ENCODE measurements at regions not wholly inside any gene's neighbourhood (a gene's known extent, or its start where the extent isn't known, plus 50 kb on each side); places are given as distances from the start of the nearest gene placed in this dataset.

DNA sequence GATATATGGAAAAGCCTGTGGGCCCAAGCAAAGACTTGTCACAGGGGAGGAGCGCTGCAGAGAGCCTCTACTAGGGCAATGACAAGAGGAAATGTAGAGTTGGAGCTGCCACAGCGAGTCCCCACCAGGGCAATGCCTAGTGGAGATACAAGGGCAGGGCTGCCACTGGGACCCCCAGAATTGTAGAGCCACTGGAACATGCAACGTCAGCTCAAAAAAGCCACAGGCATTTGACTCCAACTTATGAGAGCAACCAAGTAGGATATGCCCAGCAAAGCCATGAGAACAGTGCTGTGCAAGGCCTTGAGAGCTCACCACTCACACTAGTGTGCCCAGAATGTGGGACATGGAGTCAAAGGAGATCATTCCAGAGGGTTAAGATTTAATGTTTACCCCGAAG is 63.7 kb upstream of the CAMK1G start:
- no peak for TF ChIP-seq POLR2A (IDR thresholded peaks at IDR 0.05)
- TF ChIP-seq POLR2AphosphoS5 (IDR thresholded peaks at IDR 0.05): no peak
- no peak for TF ChIP-seq EP300 (IDR thresholded peaks at IDR 0.05; ENCODE audit: low read depth)
- TF ChIP-seq, protein P1, sequence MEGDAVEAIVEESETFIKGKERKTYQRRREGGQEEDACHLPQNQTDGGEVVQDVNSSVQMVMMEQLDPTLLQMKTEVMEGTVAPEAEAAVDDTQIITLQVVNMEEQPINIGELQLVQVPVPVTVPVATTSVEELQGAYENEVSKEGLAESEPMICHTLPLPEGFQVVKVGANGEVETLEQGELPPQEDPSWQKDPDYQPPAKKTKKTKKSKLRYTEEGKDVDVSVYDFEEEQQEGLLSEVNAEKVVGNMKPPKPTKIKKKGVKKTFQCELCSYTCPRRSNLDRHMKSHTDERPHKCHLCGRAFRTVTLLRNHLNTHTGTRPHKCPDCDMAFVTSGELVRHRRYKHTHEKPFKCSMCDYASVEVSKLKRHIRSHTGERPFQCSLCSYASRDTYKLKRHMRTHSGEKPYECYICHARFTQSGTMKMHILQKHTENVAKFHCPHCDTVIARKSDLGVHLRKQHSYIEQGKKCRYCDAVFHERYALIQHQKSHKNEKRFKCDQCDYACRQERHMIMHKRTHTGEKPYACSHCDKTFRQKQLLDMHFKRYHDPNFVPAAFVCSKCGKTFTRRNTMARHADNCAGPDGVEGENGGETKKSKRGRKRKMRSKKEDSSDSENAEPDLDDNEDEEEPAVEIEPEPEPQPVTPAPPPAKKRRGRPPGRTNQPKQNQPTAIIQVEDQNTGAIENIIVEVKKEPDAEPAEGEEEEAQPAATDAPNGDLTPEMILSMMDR (IDR thresholded peaks at IDR 0.05): no peak
- intact Hi-C loops (cut with DNase I; ENCODE audit: low total_unique reads): no loop called here
- Histone ChIP-seq H3K4me3 (no peak overlapping the region), H3K4me1 (no peaks in the 10 kb centered on the region), H3K27me3 (peaks cover 7% of the 10 kb centered on the region), H3K27ac (no peak overlapping the region), H3K36me3 (no peaks in the 10 kb centered on the region), H3K9me3 (no peaks in the 10 kb centered on the region)
- DNase-seq: no peak
- in situ Hi-C loops (cut with MboI; ENCODE audit: low pct_ligation_motif_present in 1 of 4, low pct_unique_long_range_greater_than_20kb in 1 of 4, low sequenced_read_pairs in 3 of 4): no loop called here
- 83% methylated on average over 1 to 4 of the region's 4 CpGs for WGBS, 2 donors (ENCODE audit: low coverage in 1 of 2)

DNA sequence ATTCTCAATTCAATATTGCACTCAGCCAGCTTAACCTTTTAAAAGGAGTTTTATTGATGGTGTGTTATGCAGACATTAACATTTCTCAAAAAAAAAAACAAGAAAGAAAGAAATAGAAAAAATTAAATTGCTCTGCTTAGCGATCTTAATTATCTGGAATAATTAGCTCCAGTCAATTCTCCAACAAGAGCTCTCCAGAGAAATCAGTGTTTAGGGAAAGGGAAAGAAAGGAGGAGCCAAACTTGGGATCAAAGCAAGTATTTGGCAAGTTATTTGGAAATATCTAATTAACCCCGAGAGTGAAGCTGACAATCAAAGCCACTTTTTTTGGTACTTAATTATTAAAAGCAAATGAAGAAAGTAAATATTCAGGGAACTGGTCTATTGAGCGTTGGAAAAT is 60.7 kb upstream of the CAMK1G start:
- H3K4me1 ChIP-seq: no peaks in the 10 kb centered on the region
- H3K9me3 ChIP-seq: no peaks in the 10 kb centered on the region
- intact Hi-C loops (cut with DNase I; ENCODE audit: low total_unique reads): no loop called here
- H3K27me3 ChIP-seq: peaks cover 7% of the 10 kb centered on the region
- no peak overlapping the region for H3K4me3 ChIP-seq
- H3K36me3 ChIP-seq: no peaks in the 10 kb centered on the region
- in situ Hi-C loops (cut with MboI; ENCODE audit: low pct_ligation_motif_present in 1 of 4, low pct_unique_long_range_greater_than_20kb in 1 of 4, low sequenced_read_pairs in 3 of 4): no loop called here
- H3K27ac ChIP-seq: no peak overlapping the region
- TF ChIP-seq EP300 (IDR thresholded peaks at IDR 0.05; ENCODE audit: low read depth): no peak
- TF ChIP-seq, protein P1 (IDR thresholded peaks at IDR 0.05): no peak
- TF ChIP-seq POLR2A (IDR thresholded peaks at IDR 0.05): no peak
- TF ChIP-seq POLR2AphosphoS5 (IDR thresholded peaks at IDR 0.05): no peak
- 67 to 79% methylated on average over 3 of the region's 3 CpGs for WGBS, 2 donors (ENCODE audit: low coverage in 1 of 2)
- DNase-seq: no peak

- DNase-seq: no peak
Measured at GRCh38 chr1:209526137-209526536, 57.4 kb upstream of the CAMK1G start.

DNA sequence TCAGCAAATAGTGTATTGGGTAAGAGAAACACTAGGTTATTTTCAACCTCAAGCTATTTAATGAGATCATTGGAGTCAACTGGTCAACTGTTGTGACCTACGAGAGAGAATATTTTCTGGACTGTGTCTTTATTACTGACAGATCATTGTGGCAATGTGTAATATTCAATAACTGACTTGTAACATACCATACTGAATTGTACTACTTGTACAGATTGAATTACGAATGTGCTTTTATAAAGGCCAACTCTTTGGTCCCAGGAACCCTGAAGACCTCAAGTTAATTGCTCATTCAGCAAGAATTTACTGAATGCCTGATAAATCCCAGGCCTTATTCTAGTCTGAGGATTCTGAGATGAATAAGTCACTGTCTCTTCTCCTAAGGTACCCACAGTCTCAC is 56.1 kb upstream of the CAMK1G start:
- DNase-seq: no peak
- intact Hi-C loops (cut with DNase I; ENCODE audit: low total_unique reads) (no loop called here), in situ Hi-C loops (cut with MboI; ENCODE audit: low pct_ligation_motif_present in 1 of 4, low pct_unique_long_range_greater_than_20kb in 1 of 4, low sequenced_read_pairs in 3 of 4) (no loop called here)
- TF ChIP-seq, protein P1 (IDR thresholded peaks at IDR 0.05): no peak
- no peak for TF ChIP-seq EP300 (IDR thresholded peaks at IDR 0.05; ENCODE audit: low read depth)
- no peak for TF ChIP-seq POLR2A (IDR thresholded peaks at IDR 0.05)
- no peak for TF ChIP-seq POLR2AphosphoS5 (IDR thresholded peaks at IDR 0.05)
- WGBS, 2 donors (ENCODE audit: low coverage in 1 of 2): 55 to 82% methylated on average over 2 of the region's 2 CpGs
- Histone ChIP-seq H3K4me3 (no peak overlapping the region), H3K4me1 (no peaks in the 10 kb centered on the region), H3K9me3 (no peaks in the 10 kb centered on the region), H3K27ac (no peak overlapping the region), H3K27me3 (peaks cover 3% of the 10 kb centered on the region), H3K36me3 (no peaks in the 10 kb centered on the region)

More at GRCh38 chr1:209526137-209526536, 57.4 kb upstream of the CAMK1G start:
- intact Hi-C loops (cut with DNase I; ENCODE audit: low total_unique reads): no loop called here
- in situ Hi-C loops (cut with MboI; ENCODE audit: low pct_ligation_motif_present in 1 of 4, low pct_unique_long_range_greater_than_20kb in 1 of 4, low sequenced_read_pairs in 3 of 4): no loop called here
- TF ChIP-seq POLR2AphosphoS5 (IDR thresholded peaks at IDR 0.05) (no peak), POLR2A (IDR thresholded peaks at IDR 0.05) (no peak), EP300 (IDR thresholded peaks at IDR 0.05; ENCODE audit: low read depth) (no peak)
- TF ChIP-seq, protein P1 (IDR thresholded peaks at IDR 0.05): no peak
- Histone ChIP-seq H3K27ac (no peak overlapping the region), H3K4me1 (no peaks in the 10 kb centered on the region), H3K36me3 (no peaks in the 10 kb centered on the region), H3K9me3 (no peaks in the 10 kb centered on the region), H3K27me3 (peaks cover 7% of the 10 kb centered on the region), H3K4me3 (no peak overlapping the region)
- WGBS, 2 donors (ENCODE audit: low coverage in 1 of 2): 44% methylated on average over 2 of the region's 2 CpGs; no CpG with 5 or more reads in 1 of the 2 donors
